ENCODE measurements at regions not wholly inside any gene's neighbourhood (a gene's known extent, or its start where the extent isn't known, plus 50 kb on each side); places are given as distances from the start of the nearest gene placed in this dataset.

- H3K4me3 ChIP-seq (ENCODE audit: low read depth, low read length) = no peak overlapping the region
Observed at GRCh38 chr9:13769006-13769405, 489.5 kb upstream of the MPDZ start.

- H3K4me3 ChIP-seq (ENCODE audit: low read depth, low read length) = no peak overlapping the region
Observed at GRCh38 chr9:13762209-13762608, 482.7 kb upstream of the MPDZ start.

GRCh38 chr9:13759551-13759950 is 480.1 kb upstream of the MPDZ start:
- no peak overlapping the region for H3K4me3 ChIP-seq (ENCODE audit: low read depth, low read length)

- H3K4me3 ChIP-seq (ENCODE audit: low read depth, low read length) = no peak overlapping the region
Observed at GRCh38 chr9:13758936-13759335, 479.4 kb upstream of the MPDZ start.

GRCh38 chr9:13756943-13757342 is 477.5 kb upstream of the MPDZ start:
- no peak overlapping the region for H3K4me3 ChIP-seq (ENCODE audit: low read depth, low read length)

GRCh38 chr9:13755551-13755950 is 476.1 kb upstream of the MPDZ start:
- no peak overlapping the region for H3K4me3 ChIP-seq (ENCODE audit: low read depth, low read length)

- no peak overlapping the region for H3K4me3 ChIP-seq (ENCODE audit: low read depth, low read length)
Observed at GRCh38 chr9:13750639-13751038, 471.1 kb upstream of the MPDZ start.

- H3K4me3 ChIP-seq (ENCODE audit: low read depth, low read length) = no peak overlapping the region
Observed at GRCh38 chr9:13750061-13750460, 470.6 kb upstream of the MPDZ start.

- no peak overlapping the region for H3K4me3 ChIP-seq (ENCODE audit: low read depth, low read length)
Observed at GRCh38 chr9:13746876-13747275, 467.4 kb upstream of the MPDZ start.

GRCh38 chr9:13744261-13744901 is 464.9 kb upstream of the MPDZ start:
- no peak overlapping the region for H3K4me3 ChIP-seq (ENCODE audit: low read depth, low read length)

GRCh38 chr9:13737885-13738284 is 458.4 kb upstream of the MPDZ start:
- H3K4me3 ChIP-seq (ENCODE audit: low read depth, low read length) = no peak overlapping the region

GRCh38 chr9:13735181-13735580 is 455.7 kb upstream of the MPDZ start:
- H3K4me3 ChIP-seq (ENCODE audit: low read depth, low read length) = no peak overlapping the region

GRCh38 chr9:13734601-13735000 is 455.1 kb upstream of the MPDZ start:
- no peak overlapping the region for H3K4me3 ChIP-seq (ENCODE audit: low read depth, low read length)

GRCh38 chr9:13732290-13732689 is 452.8 kb upstream of the MPDZ start:
- no peak overlapping the region for H3K4me3 ChIP-seq (ENCODE audit: low read depth, low read length)

GRCh38 chr9:13731637-13732036 is 452.1 kb upstream of the MPDZ start:
- no peak overlapping the region for H3K4me3 ChIP-seq (ENCODE audit: low read depth, low read length)

GRCh38 chr9:13729955-13730354 is 450.5 kb upstream of the MPDZ start:
- H3K4me3 ChIP-seq (ENCODE audit: low read depth, low read length) = no peak overlapping the region

- no peak overlapping the region for H3K4me3 ChIP-seq (ENCODE audit: low read depth, low read length)
Observed at GRCh38 chr9:13728917-13729811, 449.7 kb upstream of the MPDZ start.

- H3K4me3 ChIP-seq (ENCODE audit: low read depth, low read length) = no peak overlapping the region
Observed at GRCh38 chr9:13728131-13728530, 448.6 kb upstream of the MPDZ start.

GRCh38 chr9:13726746-13727145 is 447.3 kb upstream of the MPDZ start:
- no peak overlapping the region for H3K4me3 ChIP-seq (ENCODE audit: low read depth, low read length)

- no peak overlapping the region for H3K4me3 ChIP-seq (ENCODE audit: low read depth, low read length)
Observed at GRCh38 chr9:13725516-13725915, 446.0 kb upstream of the MPDZ start.

GRCh38 chr9:13721481-13722235 is 442.2 kb upstream of the MPDZ start:
- no peak overlapping the region for H3K4me3 ChIP-seq (ENCODE audit: low read depth, low read length)

Data from iPS-11a (cell line).